ENCODE measurements at regions not wholly inside any gene's neighbourhood (a gene's known extent, or its start where the extent isn't known, plus 50 kb on each side); places are given as distances from the start of the nearest gene placed in this dataset.
"Not testable (repeated sequence)": the region's sequence is repeated elsewhere in the genome, so short reads cannot be mapped to it uniquely, and the experiment has no call there.

- DNase-seq (ENCODE audit: low read depth in 2 of 2): no peak
These were observed 355.5 kb downstream of the EDEM1 start for GRCh38 chr3:5543047-5543446.

DNA sequence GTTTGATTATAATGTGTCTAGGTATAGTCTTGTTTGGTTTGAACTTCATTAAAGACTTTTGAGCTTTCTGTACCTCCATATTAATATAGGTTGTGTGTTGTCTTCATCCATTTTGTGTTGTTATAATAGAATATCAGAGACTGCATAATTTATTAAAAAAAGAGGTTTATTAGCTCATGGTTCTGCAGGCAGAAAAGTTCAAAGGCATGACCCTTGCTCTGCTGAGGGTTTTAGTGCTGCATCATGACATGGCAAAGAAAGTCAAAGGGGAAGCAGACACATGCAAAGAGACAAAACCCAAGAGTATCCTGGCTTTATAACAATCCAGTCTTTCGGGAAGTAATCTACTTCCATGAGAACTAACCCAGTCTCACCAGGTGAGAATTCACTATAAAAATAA is 358.2 kb downstream of the EDEM1 start:
- DNase-seq (ENCODE audit: low read depth in 2 of 2): no peak

DNA sequence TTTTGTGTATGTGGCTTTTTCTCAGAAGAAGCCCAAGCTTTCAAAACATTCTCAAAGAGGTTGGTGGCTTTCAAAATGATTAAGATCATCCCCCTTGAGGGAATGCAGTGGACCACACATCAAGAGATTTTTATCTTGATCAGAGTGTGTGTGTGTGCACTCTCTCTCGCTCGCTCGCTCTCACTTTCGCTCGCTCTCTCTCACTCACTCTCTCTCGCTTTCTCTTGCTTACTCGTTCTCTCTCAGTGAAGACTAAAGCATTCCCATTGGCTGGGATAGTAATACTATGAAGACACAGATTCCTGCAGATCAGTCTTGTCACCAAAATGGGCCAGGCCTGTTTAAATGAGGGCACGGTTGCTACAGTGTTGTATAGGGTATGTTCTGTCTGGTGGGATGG is 365.7 kb downstream of the EDEM1 start:
- DNase-seq (ENCODE audit: low read depth in 2 of 2): no peak

- DNase-seq (ENCODE audit: low read depth in 2 of 2): no peak
These were observed 366.8 kb downstream of the EDEM1 start for GRCh38 chr3:5554245-5554747.

GRCh38 chr3:5560199-5560598 is 372.7 kb downstream of the EDEM1 start:
- DNase-seq (ENCODE audit: low read depth in 2 of 2): no peak

DNA sequence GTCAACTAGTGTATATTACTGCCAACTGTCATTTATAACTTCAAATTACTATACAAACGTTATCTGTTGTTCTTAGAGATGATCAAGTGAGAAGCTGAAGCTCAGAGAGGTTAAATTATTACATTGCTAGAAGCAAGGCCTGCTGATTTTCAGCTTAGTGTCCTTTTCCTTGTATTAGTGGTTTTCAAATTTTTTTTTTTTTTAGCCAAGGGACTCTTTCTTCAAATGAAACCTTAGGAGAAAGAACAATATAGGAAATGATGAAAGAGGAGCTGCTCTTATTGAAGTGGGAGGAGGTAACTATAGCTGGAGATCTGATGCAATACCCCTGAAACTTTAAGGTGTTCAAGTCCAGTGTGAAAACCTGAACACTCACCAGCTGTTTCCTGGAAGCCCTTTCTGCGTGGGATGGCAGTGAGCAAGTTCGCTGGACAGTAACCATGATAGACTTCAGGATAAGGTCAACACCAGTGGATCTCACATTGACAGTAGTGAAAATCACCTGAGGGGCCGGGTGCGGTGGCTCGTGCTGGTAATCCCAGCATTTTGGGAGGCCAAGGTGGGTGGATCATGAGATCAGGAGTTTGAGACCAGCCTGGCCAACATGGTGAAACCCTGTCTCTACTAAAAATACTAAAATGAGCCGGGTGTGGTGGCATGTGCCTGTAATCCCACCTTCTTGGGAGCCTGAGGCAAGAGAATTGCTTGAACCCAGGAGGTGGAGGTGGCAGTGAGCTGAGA is 376.2 kb downstream of the EDEM1 start:
- no peak for DNase-seq (ENCODE audit: low read depth in 2 of 2)

GRCh38 chr3:5564278-5564666 is 376.8 kb downstream of the EDEM1 start:
- no peak for DNase-seq (ENCODE audit: low read depth in 2 of 2)

DNA sequence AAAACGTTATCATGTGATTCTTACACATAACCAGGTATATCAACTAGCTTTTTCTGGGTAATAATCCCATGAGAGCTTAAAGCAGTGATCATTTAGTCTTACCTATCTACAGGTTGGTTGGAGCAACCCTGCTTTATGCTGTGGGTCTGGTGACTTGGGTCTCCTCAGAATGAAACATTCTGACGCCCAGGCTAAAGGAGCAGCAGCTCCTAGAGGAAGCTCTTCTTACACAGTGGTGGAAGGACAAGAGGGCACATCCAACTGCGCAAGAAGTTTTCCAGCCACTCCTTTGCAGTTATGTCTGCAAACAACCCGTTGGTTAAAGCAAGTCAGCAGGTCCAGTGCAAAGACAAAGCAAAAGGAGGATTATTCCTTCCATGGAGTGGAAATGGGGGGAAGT is 377.5 kb downstream of the EDEM1 start:
- DNase-seq (ENCODE audit: low read depth in 2 of 2): no peak

GRCh38 chr3:5567113-5567512 is 379.6 kb downstream of the EDEM1 start:
- DNase-seq (ENCODE audit: low read depth in 2 of 2): no peak

- no peak for DNase-seq (ENCODE audit: low read depth in 2 of 2)
These were observed 380.9 kb downstream of the EDEM1 start for GRCh38 chr3:5568451-5568850.

DNA sequence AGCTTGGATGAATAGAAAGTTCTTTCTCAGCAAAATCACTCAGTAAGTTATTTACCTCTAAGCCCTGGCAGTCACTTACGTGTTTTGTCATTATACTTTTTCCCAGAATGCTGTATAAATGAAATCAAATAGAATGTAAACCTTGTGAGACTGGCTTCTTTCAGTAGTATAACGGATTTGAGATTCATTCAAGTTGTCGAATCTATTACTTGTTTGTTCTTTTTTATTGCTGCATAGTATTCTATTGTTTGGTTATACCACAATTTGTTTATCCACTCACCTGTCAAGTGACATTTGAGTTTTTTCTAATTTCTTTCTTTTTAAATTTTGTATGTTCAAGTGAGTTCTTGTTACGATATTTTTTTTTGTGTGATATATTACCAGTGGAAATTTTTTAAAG is 381.6 kb downstream of the EDEM1 start:
- DNase-seq (ENCODE audit: low read depth in 2 of 2): no peak

GRCh38 chr3:5572168-5572567 is 384.7 kb downstream of the EDEM1 start:
- no peak for DNase-seq (ENCODE audit: low read depth in 2 of 2)

GRCh38 chr3:5576277-5577011 is 388.9 kb downstream of the EDEM1 start:
- DNase-seq (ENCODE audit: low read depth in 2 of 2): no peak

DNA sequence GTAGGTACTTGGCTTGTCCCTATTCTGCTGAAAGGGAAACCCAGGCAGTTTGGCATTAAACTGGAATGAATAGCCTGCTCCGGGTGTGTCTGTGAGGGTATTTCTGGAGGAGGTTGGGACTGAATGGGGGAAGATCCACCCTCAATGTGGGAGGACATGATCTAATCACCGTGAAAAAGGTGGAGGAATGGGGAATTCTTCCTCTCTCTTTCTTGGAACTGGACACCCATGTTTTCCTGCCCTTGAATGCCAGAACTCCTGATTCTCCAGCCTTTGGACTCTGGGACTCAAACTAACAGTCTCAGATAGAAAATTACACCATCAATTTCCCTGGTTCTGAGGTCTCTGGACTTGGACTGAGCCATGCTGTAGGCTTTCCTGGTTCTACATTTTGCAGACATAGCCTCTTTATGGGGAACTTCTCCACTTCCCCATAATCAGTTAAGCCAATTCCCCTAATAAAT is 391.7 kb downstream of the EDEM1 start:
- DNase-seq (ENCODE audit: low read depth in 2 of 2): no peak

DNA sequence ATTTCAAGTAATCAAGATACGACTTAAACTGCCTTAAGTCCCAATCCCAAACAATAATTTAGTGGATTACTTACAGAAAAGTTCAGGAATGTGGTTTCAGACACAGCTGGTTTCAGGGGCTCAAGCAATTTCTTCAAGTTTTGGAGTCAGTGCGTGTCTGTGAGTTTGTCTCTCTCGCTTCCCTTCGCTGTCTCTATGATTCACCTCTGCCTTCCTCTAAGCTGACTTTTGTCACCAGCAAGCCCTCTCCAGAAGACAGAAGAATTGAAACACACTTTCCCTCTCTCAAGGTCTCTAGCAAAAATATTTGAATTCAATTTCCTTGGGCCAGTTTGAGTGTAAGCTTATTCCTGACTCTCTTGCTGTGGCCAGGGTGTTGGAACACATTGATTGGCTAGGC is 392.4 kb downstream of the EDEM1 start:
- no peak for DNase-seq (ENCODE audit: low read depth in 2 of 2)

GRCh38 chr3:5580826-5581225 is 393.3 kb downstream of the EDEM1 start:
- no peak for DNase-seq (ENCODE audit: low read depth in 2 of 2)

DNA sequence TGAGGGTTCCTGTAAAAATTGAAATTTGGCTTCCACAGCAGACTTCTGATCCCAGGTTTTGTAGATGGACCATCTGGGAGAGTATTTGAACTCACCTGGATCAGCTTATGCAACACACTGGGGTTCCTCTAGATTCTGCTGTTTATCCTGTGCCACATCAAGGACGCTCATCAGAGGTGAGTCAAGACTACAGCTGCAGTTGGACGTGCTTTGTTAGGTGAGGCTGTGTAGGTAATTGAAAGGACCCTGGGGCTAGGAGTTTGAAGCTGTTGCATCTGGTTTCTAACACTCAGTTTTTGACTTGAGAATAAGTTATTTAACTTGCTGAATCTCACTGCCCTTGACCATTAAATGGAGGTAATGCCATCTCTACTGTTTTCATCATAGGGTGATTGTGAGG is 394.2 kb downstream of the EDEM1 start:
- no peak for DNase-seq (ENCODE audit: low read depth in 2 of 2)

- DNase-seq (ENCODE audit: low read depth in 2 of 2): no peak
These were observed 396.4 kb downstream of the EDEM1 start for GRCh38 chr3:5583920-5584319.

GRCh38 chr3:5585085-5585484 is 397.6 kb downstream of the EDEM1 start:
- no peak for DNase-seq (ENCODE audit: low read depth in 2 of 2)

- no peak for DNase-seq (ENCODE audit: low read depth in 2 of 2)
These were observed 419.5 kb downstream of the EDEM1 start for GRCh38 chr3:5606884-5607472.

DNA sequence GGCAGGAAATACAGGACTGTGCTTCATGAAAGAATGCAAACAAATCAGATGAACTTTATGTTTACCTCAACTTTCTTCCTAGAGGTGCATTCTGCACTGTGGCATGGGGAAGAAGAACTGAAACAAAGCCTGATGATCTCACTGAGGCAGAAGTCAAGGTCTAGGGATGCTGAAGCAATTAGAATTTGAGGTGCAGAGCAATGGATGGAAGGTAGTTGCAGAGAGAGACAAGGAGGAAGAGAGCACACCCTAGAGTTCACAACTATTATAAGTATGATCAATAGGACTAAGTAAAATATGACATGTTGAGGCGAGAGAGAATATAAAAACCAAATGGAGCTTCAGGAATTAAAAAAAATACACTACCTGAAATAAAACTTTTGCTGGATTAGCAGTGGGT is 420.1 kb downstream of the EDEM1 start:
- DNase-seq (ENCODE audit: low read depth in 2 of 2): no peak

DNA sequence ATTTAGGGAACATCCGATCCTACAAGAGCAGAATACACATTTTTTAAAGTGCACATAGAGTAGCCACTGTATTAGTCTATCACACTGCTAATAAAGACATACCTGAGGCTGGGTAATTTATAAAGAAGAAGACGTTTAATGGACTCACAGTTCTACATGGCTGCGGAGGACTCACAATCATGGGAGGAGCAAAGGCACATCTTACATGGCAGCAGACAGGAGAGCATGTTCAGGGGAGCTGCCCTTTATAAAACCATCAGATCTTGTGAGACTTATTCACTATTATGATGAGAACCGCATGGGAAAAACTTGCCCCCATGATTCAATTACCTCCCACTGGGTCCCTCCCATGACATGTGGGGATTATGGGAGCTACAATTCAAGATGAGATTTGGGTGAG is 421.5 kb downstream of the EDEM1 start:
- not testable (repeated sequence) for DNase-seq (ENCODE audit: low read depth in 2 of 2)

- no peak for DNase-seq (ENCODE audit: low read depth in 2 of 2)
These were observed 426.1 kb downstream of the EDEM1 start for GRCh38 chr3:5613599-5613998.

Data from stimulated activated CD4-positive, alpha-beta T cell treated with anti-CD3 and anti-CD28 coated beads, Interleukin-4, amount 100 ng/mL, for 48 hours (primary cell).